ELF-1 (cell line): ENCODE measurements at regions not wholly inside any gene's neighbourhood (a gene's known extent, or its start where the extent isn't known, plus 50 kb on each side); places are given as distances from the start of the nearest gene placed in this dataset.

ENCODE experiments used
- DNase-seq: peaks from one replicate; pipeline ENCODE4 v3.0.0-alpha.2; 2016; ENCODE audit warnings: low read depth, low spot score

DNA sequence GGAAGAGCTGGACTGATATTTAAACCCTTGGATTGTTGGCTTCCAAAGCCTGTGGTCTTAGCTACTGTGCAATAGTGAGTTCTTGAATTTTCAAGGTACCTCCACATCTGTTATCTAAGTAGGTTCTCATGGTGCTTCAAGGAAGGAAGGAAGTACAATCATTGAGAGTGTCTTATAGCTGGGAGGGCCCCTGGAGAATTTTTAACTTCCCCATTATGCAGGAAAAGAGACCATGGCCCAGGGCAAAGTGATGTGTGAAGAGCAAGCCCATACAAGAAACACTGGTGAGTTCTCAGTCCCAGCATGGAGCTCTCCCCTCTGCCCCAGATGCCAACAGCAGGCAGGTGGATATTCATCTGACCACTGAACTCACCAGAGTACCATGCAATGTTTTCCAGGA is 169.0 kb upstream of the IRX6 start:
- no peak for DNase-seq

DNA sequence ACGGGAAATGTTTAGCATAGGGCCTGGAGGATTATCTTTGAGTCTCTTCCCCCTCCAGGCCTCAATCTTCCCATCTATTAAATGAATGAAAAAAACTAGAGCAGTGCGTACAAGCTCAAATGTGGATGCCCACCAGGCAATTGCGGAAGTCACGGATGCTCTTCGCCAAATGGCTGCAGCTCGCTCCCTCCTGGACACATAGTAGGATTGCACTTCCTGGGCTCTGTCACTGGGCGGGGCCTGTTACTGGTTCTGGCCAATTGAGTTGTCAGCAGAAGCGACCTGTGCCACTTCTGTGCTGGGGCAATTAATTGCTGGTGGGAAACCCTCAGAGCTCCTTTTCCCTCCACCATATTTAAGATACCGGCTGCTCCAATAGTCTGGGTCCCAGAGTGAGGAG is 168.2 kb upstream of the IRX6 start:
- no peak for DNase-seq

GRCh38 chr16:55169780-55170179 is 154.2 kb upstream of the IRX6 start:
- DNase-seq, result no peak

DNA sequence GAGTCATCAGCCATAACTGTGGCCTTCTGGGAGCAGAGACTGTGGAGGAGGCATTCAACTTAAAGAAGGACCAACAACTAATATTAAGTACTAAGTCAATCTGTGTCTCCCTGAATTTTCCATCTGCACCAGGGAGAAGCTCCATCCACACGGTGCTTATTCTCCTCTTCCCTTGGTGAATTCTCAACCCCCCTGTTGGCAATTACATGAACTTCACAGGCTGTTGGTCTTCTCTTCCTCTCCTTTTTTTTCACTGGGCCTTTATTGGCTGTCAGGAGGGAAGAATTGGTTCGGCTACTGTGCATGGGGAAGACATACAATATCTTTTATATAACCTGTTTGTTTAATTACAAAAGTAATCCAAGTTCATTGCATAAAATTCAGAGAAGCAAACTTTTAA is 152.8 kb upstream of the IRX6 start:
- no peak for DNase-seq

DNA sequence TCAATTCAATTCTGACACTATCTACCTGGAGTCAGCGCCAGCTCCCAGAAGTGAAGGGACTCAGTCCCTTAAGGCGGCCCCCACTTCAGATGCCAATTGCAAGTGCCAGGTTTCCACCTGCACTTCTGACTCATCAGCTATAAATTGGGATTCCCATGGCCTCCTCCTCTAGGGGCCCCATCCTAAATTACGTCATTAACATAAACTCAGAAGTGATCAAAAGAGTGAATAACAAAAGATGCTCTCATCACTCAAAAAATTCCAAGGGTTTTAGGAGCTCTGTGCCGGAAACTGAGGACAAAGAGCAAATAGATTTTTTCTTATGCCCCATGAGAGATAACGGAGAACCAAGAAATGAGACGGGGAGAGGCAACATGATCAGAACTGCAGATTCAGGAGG is 148.6 kb upstream of the IRX6 start:
- DNase-seq, result no peak

- DNase-seq, result no peak
Observed at GRCh38 chr16:55176901-55177300, 147.1 kb upstream of the IRX6 start.

DNA sequence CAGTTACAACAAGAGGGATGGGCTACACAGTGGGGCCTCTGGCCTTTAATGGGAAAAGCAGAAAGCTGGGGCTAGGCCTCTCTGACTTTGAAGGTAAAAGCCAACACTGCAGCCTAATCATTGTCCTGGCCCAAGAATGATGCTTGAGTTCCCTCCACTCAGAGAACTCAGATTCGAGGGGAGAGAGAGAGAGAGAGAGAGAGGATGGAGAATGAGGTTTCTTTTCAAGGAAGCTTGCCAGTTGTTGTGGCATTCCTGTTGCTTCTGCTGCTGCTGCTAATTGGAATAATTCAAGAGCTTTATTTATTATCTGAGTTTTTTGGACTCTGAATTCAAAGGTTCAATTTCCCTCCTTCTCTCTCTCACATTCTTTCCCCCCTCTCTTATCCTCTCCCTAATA is 144.6 kb upstream of the IRX6 start:
- no peak for DNase-seq

- no peak for DNase-seq
Observed at GRCh38 chr16:55179852-55180585, 144.0 kb upstream of the IRX6 start.

- DNase-seq, result peak; percentile 15
Observed at GRCh38 chr16:55184052-55184451, 140.0 kb upstream of the IRX6 start.

- DNase-seq, result no peak
Observed at GRCh38 chr16:55184619-55185018, 139.4 kb upstream of the IRX6 start.

DNA sequence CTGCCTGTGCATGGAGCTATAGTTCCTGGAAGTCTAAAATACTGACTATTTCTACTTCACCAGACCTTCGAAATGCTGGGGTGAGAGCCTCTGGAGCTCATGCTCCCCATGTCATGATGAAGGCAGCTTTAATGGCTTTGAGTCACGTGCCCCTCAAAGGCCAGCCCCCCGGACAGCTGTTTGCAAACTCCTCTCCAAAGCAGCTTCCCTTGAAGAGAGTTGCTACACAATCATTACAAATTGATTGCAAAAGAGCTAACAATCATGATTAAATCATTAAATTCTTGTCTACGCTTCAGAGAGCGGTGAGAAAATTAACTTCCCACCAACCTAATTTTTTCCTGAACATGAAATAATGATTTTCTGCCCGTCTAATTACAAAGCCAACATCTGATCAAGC is 134.8 kb upstream of the IRX6 start:
- no peak for DNase-seq

- no peak for DNase-seq
Observed at GRCh38 chr16:55189682-55190636, 134.0 kb upstream of the IRX6 start.

DNA sequence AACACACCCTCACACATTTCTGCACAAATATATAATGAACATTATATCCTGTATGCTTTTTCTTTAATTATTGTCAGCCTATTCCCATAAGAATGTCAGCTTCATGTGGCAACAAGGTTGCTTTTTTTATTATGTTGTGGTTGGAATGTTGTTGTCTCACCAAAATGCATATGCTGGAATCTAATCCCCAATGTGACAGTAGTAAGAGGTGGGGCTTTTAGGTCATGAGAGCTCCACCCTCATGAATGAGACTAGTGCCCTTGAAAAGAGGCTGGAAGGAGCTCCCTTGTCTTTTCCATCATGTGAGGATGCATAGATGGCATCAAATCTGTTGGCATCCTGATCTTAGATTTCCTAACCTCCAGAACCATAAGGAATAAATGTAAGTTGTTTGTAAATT is 131.3 kb upstream of the IRX6 start:
- no peak for DNase-seq

DNA sequence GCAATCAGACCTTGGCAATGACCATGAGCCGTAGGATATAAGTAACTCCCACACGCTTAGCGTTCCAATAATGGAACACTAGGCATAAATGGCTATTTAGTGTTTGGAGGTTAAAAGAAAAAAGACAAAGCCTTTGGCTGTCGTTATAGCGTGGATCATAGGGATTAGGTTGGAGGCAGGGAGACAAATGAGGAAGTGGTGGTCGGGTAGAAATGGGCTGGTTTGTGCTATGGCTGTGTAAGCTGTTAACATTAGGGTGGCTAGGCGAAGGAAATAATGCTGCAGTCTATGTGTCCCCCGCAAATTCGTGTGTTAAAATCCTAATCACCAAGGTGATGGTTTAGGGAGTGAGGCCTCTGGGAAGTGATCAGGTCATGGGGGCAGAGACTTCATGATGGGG is 120.4 kb upstream of the IRX6 start:
- DNase-seq, result no peak

DNA sequence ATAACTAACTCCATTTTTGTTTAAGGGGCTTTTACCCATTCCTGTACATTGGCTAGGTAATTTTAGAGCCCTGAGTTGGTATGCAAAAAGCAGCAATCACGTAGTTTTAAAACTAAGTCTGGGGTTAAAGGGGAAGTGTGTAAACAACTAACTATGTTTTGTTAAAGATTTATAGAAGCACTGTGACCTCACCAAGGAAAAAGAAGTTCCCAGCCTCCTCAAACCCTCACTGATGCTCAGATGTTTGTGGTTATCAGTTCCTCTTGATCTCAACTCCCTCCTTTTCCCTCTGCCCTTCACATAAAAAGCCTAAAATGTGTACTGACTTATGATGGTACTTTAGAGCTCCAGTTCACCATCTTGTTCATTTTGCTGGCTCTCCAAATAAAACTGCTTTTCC is 119.9 kb upstream of the IRX6 start:
- no peak for DNase-seq

- DNase-seq, result no peak
Observed at GRCh38 chr16:55204923-55205322, 119.1 kb upstream of the IRX6 start.

- DNase-seq, result no peak
Observed at GRCh38 chr16:55207693-55208428, 116.1 kb upstream of the IRX6 start.

- DNase-seq, result no peak
Observed at GRCh38 chr16:55209626-55210025, 114.4 kb upstream of the IRX6 start.

DNA sequence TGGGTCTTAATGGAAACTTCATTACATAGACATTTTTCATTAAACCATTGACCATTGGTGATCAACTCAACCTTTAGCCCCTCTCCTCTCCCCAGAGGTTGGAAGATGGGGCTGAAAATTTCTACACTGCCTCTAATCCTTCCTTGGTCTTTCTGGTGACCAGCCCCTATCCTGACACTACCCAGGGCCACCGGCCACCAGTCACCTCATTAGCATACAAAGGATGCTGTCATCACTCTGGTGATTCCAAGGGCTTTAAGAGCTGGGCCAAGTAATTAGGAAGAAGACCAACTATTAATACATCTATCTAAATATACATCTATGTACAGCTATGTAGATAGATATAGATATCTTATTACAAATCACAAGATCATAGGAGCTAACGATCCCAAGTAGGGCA is 111.2 kb upstream of the IRX6 start:
- DNase-seq, result no peak

DNA sequence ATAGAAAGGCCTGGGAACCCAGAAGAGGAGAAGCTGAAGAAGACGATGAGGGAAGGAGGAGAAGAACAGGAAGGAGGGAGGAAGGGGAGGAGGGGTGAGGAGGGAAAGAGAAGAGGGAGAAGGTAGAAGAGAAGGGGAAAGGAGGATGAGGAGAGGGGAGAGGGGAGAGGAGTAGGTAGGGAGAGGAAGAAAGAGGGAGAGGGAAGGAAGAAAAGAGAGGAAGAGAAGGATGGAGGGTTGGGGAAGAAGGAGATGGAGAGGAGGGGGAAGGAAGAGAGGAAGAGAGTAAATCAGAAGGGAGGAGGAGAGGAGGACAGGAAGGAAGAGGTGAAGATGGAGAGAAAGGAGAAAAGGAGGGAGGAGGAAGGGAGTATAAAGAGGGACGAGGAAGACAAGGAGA is 109.6 kb upstream of the IRX6 start:
- no peak for DNase-seq

DNA sequence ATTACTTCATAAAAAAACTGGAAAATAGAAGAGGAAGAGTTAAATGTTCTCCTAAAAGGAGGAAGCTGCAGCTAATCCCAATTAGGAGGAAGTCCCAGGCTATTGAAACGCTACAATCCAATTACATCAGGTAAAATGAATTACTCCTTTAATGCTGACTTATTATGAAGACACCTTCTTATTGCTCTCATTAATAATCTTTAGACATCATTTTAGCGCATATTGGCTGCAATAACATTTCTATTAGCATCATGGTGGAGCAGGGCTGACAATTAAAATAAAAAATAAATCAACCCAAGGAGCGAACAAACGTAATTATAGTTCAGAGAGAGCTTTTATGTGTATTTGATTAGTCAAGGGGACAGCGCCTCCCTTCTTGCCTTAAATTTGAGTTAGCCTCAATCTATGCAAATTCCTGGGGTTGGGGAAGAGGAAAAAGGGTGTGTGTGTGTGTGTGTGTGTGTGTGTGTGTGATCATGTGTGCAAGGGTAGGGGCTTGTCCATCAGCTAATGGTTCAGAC is 109.0 kb upstream of the IRX6 start:
- DNase-seq, result no peak

DNA sequence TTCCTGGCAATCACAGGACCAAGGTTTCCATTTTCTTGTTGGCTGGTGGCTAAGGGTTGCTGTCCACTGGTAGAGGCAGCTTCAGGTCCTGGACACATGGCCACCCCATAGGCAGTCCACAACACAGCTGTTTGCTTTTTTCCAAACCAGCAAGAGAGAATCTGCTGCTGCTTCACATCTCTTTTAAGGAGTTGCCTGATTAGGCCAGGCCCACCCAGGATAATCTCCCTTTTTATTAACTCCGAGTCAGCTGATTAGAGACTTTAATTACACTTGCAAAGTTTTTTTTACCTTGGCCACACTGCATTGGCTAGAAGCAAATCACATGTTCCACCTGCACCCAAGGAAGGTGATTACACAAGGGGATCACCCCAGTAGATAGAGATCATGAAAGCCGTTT is 106.6 kb upstream of the IRX6 start:
- no peak for DNase-seq
